HepG2 (cell line): ENCODE measurements at regions not wholly inside any gene's neighbourhood (a gene's known extent, or its start where the extent isn't known, plus 50 kb on each side); places are given as distances from the start of the nearest gene placed in this dataset.

Source experiments
- ATAC-seq: fragments of 200-7000 bp; cut with Tn5 transposase; 3 replicates; pipeline ENCODE4 v1.9.1; 2020; ENCODE audit warnings: mild to moderate bottlenecking, moderate library complexity
- BruUV-seq: library from RNA; stranded (reverse); fragments of 400-500 nt; replicated peaks from 2 replicates; lab custom pipeline; 2021; lab: Mats Ljungman, UMichigan
- CTCF ChIA-PET: fragments of 300-600 bp; formaldehyde crosslinking; extraction: SDS; loops from one replicate; lab custom pipeline; 2021; ENCODE audit warnings: low total read pairs, inconsistent platforms, low intra/inter-chr PET ratio; lab: Yijun Ruan, JAX
- POLR2A ChIA-PET: fragments of 350-600 bp; sonication (Branson Sonifier 250); formaldehyde crosslinking; loops from one replicate; lab custom pipeline; 2020; ENCODE audit warnings: antibody characterized with exemption, inconsistent platforms; lab: Yijun Ruan, JAX
- DNase-seq: peaks from one replicate; pipeline ENCODE4 v3.0.0-alpha.2; 2015; ENCODE audit warnings: low spot score
- FAIRE-seq: peaks from 3 replicates; lab custom pipeline; 2011; peaks lifted over from hg19 to GRCh38; lab: Jason Lieb, UNC
- H2AFZ ChIP-seq: one replicate; pipeline ENCODE4 v1.6.1; 2011; ENCODE audit warnings: low read length, inconsistent platforms
- H3K27ac ChIP-seq: fragments of 300-600 bp; 3 replicates; pipeline ENCODE4 v1.8.0; 2011; ENCODE audit warnings: mixed run types, mild to moderate bottlenecking, mixed read lengths, low read length, inconsistent platforms; ENCODE audit not compliant: insufficient read depth; ENCODE audit errors: extremely low read length
- H3K27me3 ChIP-seq, 2 experiments: fragments of 200-600 bp in 1 of 2; 2 replicates in 1 of 2; 3 replicates in 1 of 2; pipeline versions ENCODE4 v1.6.0 to v1.8.0; 2011; ENCODE audit warnings: low read length in 2 of 2, mild to moderate bottlenecking in 2 of 2, moderate library complexity in 2 of 2, inconsistent platforms in 1 of 2; ENCODE audit not compliant: insufficient read depth in 2 of 2, control insufficient read depth in 1 of 2
- H3K36me3 ChIP-seq, 2 experiments: fragments of 200-600 bp in 1 of 2; replicated peaks in 1 of 2; 2 replicates in 1 of 2; 3 replicates in 1 of 2; pipeline versions ENCODE4 v1.5.1 to v1.8.0; 2011; ENCODE audit warnings: low read length in 2 of 2, inconsistent platforms in 1 of 2; ENCODE audit not compliant: insufficient read depth in 2 of 2, control insufficient read depth in 1 of 2
- H3K4me1 ChIP-seq: 2 replicates; pipeline ENCODE4 v1.5.1; 2012; ENCODE audit warnings: low read length, inconsistent platforms; ENCODE audit not compliant: insufficient read depth
- H3K4me2 ChIP-seq: 2 replicates; pipeline ENCODE4 v1.6.0; 2011; ENCODE audit warnings: low read depth, low read length, inconsistent platforms
- H3K4me3 ChIP-seq, 3 experiments: fragments of 200-600 bp in 1 of 3; sonication (generic), shearing (Covaris generic) in 1 of 3; replicated peaks in 1 of 3; 2 replicates each; pipeline ENCODE4 v1.5.1; 2011 to 2016; ENCODE audit warnings: low read length in 3 of 3, inconsistent platforms in 2 of 3, low read depth in 2 of 3, mild to moderate bottlenecking in 2 of 3, control low read depth in 1 of 3, mixed read lengths in 1 of 3; ENCODE audit not compliant: insufficient read depth in 1 of 3
- H3K79me2 ChIP-seq: one replicate; pipeline ENCODE4 v1.6.1; 2011; ENCODE audit warnings: low read length, inconsistent platforms; ENCODE audit not compliant: insufficient read depth
- H3K9ac ChIP-seq: 2 replicates; pipeline ENCODE4 v1.6.0; 2011; ENCODE audit warnings: mild to moderate bottlenecking, low read depth, low read length, inconsistent platforms; ENCODE audit not compliant: insufficient read depth
- H3K9me3 ChIP-seq: 2 replicates; pipeline ENCODE4 v1.5.1; 2012; ENCODE audit warnings: mild to moderate bottlenecking, low read length
- H4K20me1 ChIP-seq: 2 replicates; pipeline ENCODE4 v1.6.0; 2011; ENCODE audit warnings: inconsistent platforms, mild to moderate bottlenecking, low read length, moderate library complexity; ENCODE audit not compliant: insufficient read depth
- BATF2 ChIP-seq: sonication (generic); formaldehyde crosslinking; IDR thresholded peaks from 2 replicates; pipeline ENCODE4 v1.8.0; 2022; ENCODE audit warnings: mild to moderate bottlenecking, missing genetic modification reagents, moderate library complexity
- CSRNP2 ChIP-seq: sonication (generic); formaldehyde crosslinking; conservative IDR thresholded peaks from 2 replicates; pipeline ENCODE4 v1.8.0; 2022; ENCODE audit warnings: low read depth, missing genetic modification reagents
- IRX3 ChIP-seq: sonication (generic); formaldehyde crosslinking; IDR thresholded peaks from 2 replicates; pipeline ENCODE4 v1.8.1; 2023; ENCODE audit warnings: mild to moderate bottlenecking, low read depth, missing genetic modification reagents, borderline replicate concordance
- NFIB ChIP-seq: sonication (generic); formaldehyde crosslinking; IDR thresholded peaks from 2 replicates; pipeline ENCODE4 v1.9.0; 2021; ENCODE audit warnings: missing genetic modification reagents, mild to moderate bottlenecking, borderline replicate concordance
- NPAS2 ChIP-seq: sonication (generic); formaldehyde crosslinking; IDR thresholded peaks from 2 replicates; pipeline ENCODE4 v1.8.0; 2022; ENCODE audit warnings: mild to moderate bottlenecking, missing genetic modification reagents, borderline replicate concordance
- XRCC5 ChIP-seq: fragments of 200-400 bp; formaldehyde crosslinking; optimal IDR thresholded peaks from 2 replicates; pipeline ENCODE3; 2017; ENCODE audit warnings: mild to moderate bottlenecking, low read length
- ZBTB10 ChIP-seq: sonication (generic); formaldehyde crosslinking; IDR thresholded peaks from 2 replicates; pipeline ENCODE4 v1.4.0; 2020; ENCODE audit warnings: missing genetic modification reagents, borderline replicate concordance
- ZBTB3 ChIP-seq: sonication (generic); formaldehyde crosslinking; IDR thresholded peaks from 2 replicates; pipeline ENCODE4 v1.4.0; 2020; ENCODE audit warnings: low read depth, mild to moderate bottlenecking, moderate library complexity, missing genetic modification reagents, borderline replicate concordance
- ZNF280B ChIP-seq: sonication (generic); formaldehyde crosslinking; IDR thresholded peaks from 2 replicates; pipeline ENCODE4 v1.5.0; 2020; ENCODE audit warnings: missing genetic modification reagents, mild to moderate bottlenecking, borderline replicate concordance
- ZNF430 ChIP-seq: sonication (generic); formaldehyde crosslinking; IDR thresholded peaks from 2 replicates; pipeline ENCODE4 v1.9.0; 2021; ENCODE audit warnings: mild to moderate bottlenecking, missing genetic modification reagents
- ZNF562 ChIP-seq: sonication (generic); formaldehyde crosslinking; IDR thresholded peaks from 2 replicates; pipeline ENCODE4 v1.8.0; 2022; ENCODE audit warnings: missing genetic modification reagents, borderline replicate concordance
- ZNF574 ChIP-seq: sonication (generic); formaldehyde crosslinking; IDR thresholded peaks from 2 replicates; pipeline ENCODE4 v1.4.0; 2020; ENCODE audit warnings: missing genetic modification reagents
- ZNF639 ChIP-seq: conservative IDR thresholded peaks from 2 replicates; pipeline ENCODE4 v1.6.1; 2018; ENCODE audit warnings: missing genetic modification reagents
- ZNF713 ChIP-seq: sonication (generic); formaldehyde crosslinking; IDR thresholded peaks from 2 replicates; pipeline ENCODE4 v1.4.0; 2020; ENCODE audit warnings: mild to moderate bottlenecking, missing genetic modification reagents
- WGBS: methylation state at CpG from one replicate; pipeline ENCODE4 v1.1.6; 2017; ENCODE audit warnings: low lambda C conversion rate; 5-methylcytosine and 5-hydroxymethylcytosine counted together
- in situ Hi-C: cut with HindIII; loops from 2 replicates; pipeline ENCODE4 v1.10.0; 2017; ENCODE audit warnings: low pct_unique_long_range_greater_than_20kb; ENCODE audit not compliant: extremely low pct_ligation_motif_present
- intact Hi-C: fragments of 100-400 bp; cut with micrococcal nuclease; formaldehyde crosslinking; loops from one replicate; pipeline ENCODE4 v1.10.0; 2022; ENCODE audit not compliant: unreplicated experiment

GRCh38 chr2:118502106-118502505 lies 345.3 kb downstream of the EN1 start:
- no TSS peak for BruUV-seq
- WGBS, result 40% methylated on average over 2 of the region's 2 CpGs
- in situ Hi-C loops, result no loop called here
- H2AFZ ChIP-seq, result no peak overlapping the region
- no peaks in the 10 kb centered on the region; a peak in 1 of 5 replicates for H3K27me3 ChIP-seq
- H3K9ac ChIP-seq, result no peak overlapping the region
- H3K36me3 ChIP-seq, result no peaks in the 10 kb centered on the region
- no peak for DNase-seq
- no peak overlapping the region for H3K27ac ChIP-seq
- no peak for FAIRE-seq
- no peaks in the 10 kb centered on the region for H3K4me1 ChIP-seq
- intact Hi-C loops, result no loop called here
- CTCF ChIA-PET, result no interaction called here
- no peak for ATAC-seq
- H3K9me3 ChIP-seq, result no peaks in the 10 kb centered on the region
- H4K20me1 ChIP-seq, result no peaks in the 10 kb centered on the region
- H3K79me2 ChIP-seq, result no peaks in the 10 kb centered on the region
- POLR2A ChIA-PET, result no interaction called here
- no peak overlapping the region for H3K4me3 ChIP-seq
- no peak overlapping the region for H3K4me2 ChIP-seq
- TF ChIP-seq NFIB (CRISPR knock-in tag), result no peak
- TF ChIP-seq IRX3, result no peak
- TF ChIP-seq ZNF562 (CRISPR knock-in tag), result no peak
- no peak for TF ChIP-seq ZNF639
- TF ChIP-seq XRCC5, result no peak
- TF ChIP-seq ZNF280B (CRISPR knock-in tag), result no peak
- no peak for TF ChIP-seq CSRNP2 (CRISPR knock-in tag)
- no peak for TF ChIP-seq ZBTB3
- no peak for TF ChIP-seq ZBTB10 (CRISPR knock-in tag)
- TF ChIP-seq ZNF430 (CRISPR knock-in tag), result no peak
- TF ChIP-seq ZNF713 (CRISPR knock-in tag), result no peak
- TF ChIP-seq BATF2 (CRISPR knock-in tag), result no peak
- no peak for TF ChIP-seq NPAS2
- TF ChIP-seq ZNF574 (CRISPR knock-in tag), result no peak
